ENCODE measurements at regions not wholly inside any gene's neighbourhood (a gene's known extent, or its start where the extent isn't known, plus 50 kb on each side); places are given as distances from the start of the nearest gene placed in this dataset.

DNA sequence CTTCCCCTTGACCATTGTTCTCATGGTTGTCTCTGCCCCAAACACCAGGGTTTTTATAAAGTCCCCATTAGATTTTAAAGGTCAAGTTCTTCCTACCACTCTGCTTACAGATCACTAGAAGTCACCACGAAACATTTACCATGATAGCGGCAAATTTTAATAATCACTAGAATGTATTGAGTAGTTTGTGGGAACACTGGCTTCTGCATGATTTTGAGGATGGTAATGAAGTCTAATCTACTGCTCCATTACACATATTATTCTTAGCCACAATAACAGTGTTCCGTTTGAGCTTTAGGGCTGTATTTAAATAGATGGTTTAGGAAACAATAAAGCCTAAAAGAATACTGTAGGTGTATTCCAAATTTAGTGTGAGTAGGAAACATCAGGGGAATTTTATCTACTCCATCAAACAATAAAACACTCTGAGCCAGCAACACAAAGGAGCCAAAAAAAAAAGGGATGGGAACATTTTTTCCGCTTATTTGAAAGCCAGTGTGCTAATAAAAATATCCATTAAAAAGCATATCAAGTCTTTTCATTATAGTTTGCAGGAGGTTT, 49.7 kb downstream of the KLF12 start:
- Histone ChIP-seq H3K27me3 (replicated peaks; ENCODE audit: control insufficient read depth, insufficient read depth, low read length) (no peaks in the 10 kb centered on the region), H3K36me3 (ENCODE audit: control insufficient read depth, insufficient read depth, low read length, severe bottlenecking) (no peaks in the 10 kb centered on the region), H3K4me3 (ENCODE audit: low read length) (no peak overlapping the region), H3K9ac (ENCODE audit: low read length) (no peak overlapping the region), H3K4me1 (ENCODE audit: control insufficient read depth, insufficient read depth, low read length) (no peaks in the 10 kb centered on the region), H3K9me3 (ENCODE audit: control insufficient read depth, low read length) (no peaks in the 10 kb centered on the region)
- no peak for DNase-seq (ENCODE audit: low read depth)

DNA sequence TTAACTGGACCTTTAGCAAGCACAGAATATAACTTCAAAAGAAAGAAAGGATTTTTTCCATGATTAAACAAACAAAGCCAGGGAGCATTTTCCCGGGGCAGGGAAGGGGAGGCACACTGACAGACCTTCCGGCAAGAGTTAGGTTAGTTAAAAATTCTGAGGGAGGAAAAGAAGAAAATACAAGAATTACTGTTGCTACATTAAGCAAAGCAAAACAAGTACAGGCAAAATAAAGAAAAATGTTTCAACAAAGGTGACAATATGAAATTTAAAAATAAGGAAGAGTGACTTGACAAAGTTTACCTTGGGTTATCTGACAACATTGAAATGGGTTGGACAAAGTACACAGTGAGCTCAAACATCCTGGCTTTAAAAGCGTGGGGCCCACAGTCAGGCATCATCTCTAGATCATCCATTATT, 51.5 kb downstream of the KLF12 start:
- Histone ChIP-seq H3K4me1 (ENCODE audit: control insufficient read depth, insufficient read depth, low read length) (peaks cover 6% of the 10 kb centered on the region), H3K36me3 (ENCODE audit: control insufficient read depth, insufficient read depth, low read length, severe bottlenecking) (no peaks in the 10 kb centered on the region)

DNA sequence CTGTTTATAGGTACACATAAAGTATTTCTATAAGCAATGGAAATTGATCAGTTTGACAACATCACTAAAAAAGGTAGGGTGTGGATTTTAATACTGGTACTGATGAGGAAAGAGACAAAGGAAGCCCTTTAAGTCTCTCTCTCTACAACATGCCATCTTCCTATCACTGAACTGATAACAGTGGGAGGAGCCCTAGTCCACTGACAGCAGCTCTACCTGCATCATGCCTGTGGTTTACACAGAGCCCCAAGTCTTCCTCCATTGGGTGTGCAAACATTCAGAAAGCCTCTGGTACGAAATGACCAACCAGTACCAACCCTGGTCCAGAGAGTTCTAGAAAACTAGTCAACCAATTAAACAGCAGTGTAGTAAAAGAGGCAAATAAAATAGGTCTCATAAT, 53.4 kb downstream of the KLF12 start:
- Histone ChIP-seq H3K4me3 (ENCODE audit: low read length) (no peak overlapping the region), H3K27me3 (replicated peaks; ENCODE audit: control insufficient read depth, insufficient read depth, low read length) (no peaks in the 10 kb centered on the region), H3K4me1 (ENCODE audit: control insufficient read depth, insufficient read depth, low read length) (peaks cover 15% of the 10 kb centered on the region), H3K9me3 (ENCODE audit: control insufficient read depth, low read length) (no peaks in the 10 kb centered on the region), H3K36me3 (ENCODE audit: control insufficient read depth, insufficient read depth, low read length, severe bottlenecking) (no peaks in the 10 kb centered on the region), H3K9ac (ENCODE audit: low read length) (no peak overlapping the region)
- no peak for DNase-seq (ENCODE audit: low read depth)

More for the DNA sequence above, 51.5 kb downstream of the KLF12 start:
- no peak for DNase-seq (ENCODE audit: low read depth)
- Histone ChIP-seq H3K27me3 (replicated peaks; ENCODE audit: control insufficient read depth, insufficient read depth, low read length) (no peaks in the 10 kb centered on the region), H3K9ac (ENCODE audit: low read length) (no peak overlapping the region), H3K4me3 (ENCODE audit: low read length) (no peak overlapping the region), H3K9me3 (ENCODE audit: control insufficient read depth, low read length) (no peaks in the 10 kb centered on the region)

DNA sequence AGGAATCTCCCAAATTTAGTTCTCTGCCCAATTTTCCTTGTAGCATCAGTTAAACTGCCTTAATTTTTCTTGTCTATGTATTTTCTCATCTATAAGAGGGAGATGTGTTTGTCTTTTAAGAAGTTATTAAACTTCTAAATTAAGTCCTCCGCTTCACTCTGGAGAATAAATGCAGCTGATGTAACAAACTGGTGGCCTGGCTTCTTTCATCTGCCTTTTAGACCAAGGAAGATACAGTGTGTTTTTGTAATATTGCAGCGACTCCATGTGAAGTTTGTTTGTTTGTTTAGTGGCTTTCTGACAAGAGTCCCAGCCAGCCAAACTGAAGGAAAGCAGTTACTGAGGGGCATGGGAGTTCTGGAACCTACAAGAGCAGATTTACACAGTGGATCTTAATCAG, 56.4 kb downstream of the KLF12 start:
- no peaks in the 10 kb centered on the region for H3K27me3 ChIP-seq (replicated peaks; ENCODE audit: control insufficient read depth, insufficient read depth, low read length)
- H3K4me1 ChIP-seq (ENCODE audit: control insufficient read depth, insufficient read depth, low read length) = peaks cover 26% of the 10 kb centered on the region
- peak; percentile 55 for DNase-seq (ENCODE audit: low read depth)
- no peaks in the 10 kb centered on the region for H3K9me3 ChIP-seq (ENCODE audit: control insufficient read depth, low read length)
- peak overlapping the region; percentile 69 for H3K4me3 ChIP-seq (ENCODE audit: low read length)
- H3K9ac ChIP-seq (ENCODE audit: low read length) = peak overlapping the region; percentile 56
- H3K36me3 ChIP-seq (ENCODE audit: control insufficient read depth, insufficient read depth, low read length, severe bottlenecking) = no peaks in the 10 kb centered on the region

DNA sequence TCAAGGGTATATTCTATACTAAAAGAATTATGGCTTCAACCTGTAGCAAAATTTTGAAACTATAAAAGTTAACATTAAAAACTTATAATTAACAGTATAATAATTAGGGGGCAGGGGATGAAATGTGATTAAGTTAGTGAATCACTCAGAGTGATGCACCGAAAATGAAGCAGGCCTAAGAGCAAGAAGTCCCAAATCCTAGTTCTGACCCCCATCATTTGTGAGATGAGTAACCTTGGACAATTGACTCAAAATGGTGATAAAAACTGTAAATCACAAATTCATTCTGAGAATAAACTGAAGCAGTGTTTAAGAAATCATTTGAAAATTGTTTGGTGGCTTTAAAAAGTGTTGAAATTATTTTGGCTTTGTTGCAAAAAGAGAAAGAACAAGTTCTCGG, 56.8 kb downstream of the KLF12 start:
- no peaks in the 10 kb centered on the region for H3K27me3 ChIP-seq (replicated peaks; ENCODE audit: control insufficient read depth, insufficient read depth, low read length)
- H3K9me3 ChIP-seq (ENCODE audit: control insufficient read depth, low read length) = no peaks in the 10 kb centered on the region
- no peaks in the 10 kb centered on the region for H3K36me3 ChIP-seq (ENCODE audit: control insufficient read depth, insufficient read depth, low read length, severe bottlenecking)
- H3K9ac ChIP-seq (ENCODE audit: low read length) = peak overlapping the region; percentile 56
- H3K4me3 ChIP-seq (ENCODE audit: low read length) = peak overlapping the region; percentile 69
- no peak for DNase-seq (ENCODE audit: low read depth)
- peaks cover 26% of the 10 kb centered on the region for H3K4me1 ChIP-seq (ENCODE audit: control insufficient read depth, insufficient read depth, low read length)

DNA sequence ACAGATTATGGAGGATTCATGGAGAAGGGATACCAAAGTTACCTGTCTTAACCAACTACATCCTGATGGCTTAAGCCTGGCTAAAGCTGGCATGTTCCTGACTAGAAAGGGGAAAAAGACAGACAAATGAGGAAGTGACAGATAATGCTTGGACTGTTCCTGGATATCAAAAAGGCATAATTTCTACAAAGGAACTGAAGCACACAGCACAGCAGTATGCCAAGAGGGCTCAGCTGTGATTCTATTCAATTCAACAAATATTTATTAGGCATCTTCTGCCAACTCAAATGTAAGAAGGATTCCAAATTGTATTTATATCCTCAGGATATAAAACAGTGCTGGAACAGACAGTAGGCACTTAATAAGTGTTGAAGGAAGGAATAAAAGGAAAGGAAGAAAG, 59.5 kb downstream of the KLF12 start:
- Histone ChIP-seq H3K36me3 (ENCODE audit: control insufficient read depth, insufficient read depth, low read length, severe bottlenecking) (no peaks in the 10 kb centered on the region), H3K27me3 (replicated peaks; ENCODE audit: control insufficient read depth, insufficient read depth, low read length) (no peaks in the 10 kb centered on the region), H3K9me3 (ENCODE audit: control insufficient read depth, low read length) (no peaks in the 10 kb centered on the region), H3K9ac (ENCODE audit: low read length) (no peak overlapping the region), H3K4me3 (ENCODE audit: low read length) (no peak overlapping the region), H3K4me1 (ENCODE audit: control insufficient read depth, insufficient read depth, low read length) (peaks cover 26% of the 10 kb centered on the region)
- DNase-seq (ENCODE audit: low read depth) = peak; percentile 37

DNA sequence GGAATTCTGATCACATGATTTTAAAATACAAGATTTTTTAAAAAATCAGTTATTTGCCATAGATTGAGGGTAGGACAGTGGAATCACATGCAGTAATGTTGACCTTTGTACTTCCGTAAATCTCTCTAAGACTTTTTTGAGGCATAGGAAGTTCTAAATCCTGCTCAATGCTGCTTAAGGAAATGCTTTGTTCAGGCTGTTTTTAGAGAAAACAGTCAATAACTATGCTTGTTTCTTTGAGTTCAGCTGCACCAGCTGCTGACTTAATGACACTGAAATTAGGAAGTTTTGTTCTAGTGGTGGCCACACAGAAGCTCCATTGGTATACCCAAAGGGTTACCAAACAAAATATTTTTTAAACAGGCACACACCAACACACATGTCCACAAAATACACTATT, 60.9 kb downstream of the KLF12 start:
- Histone ChIP-seq H3K4me3 (ENCODE audit: low read length) (no peak overlapping the region), H3K9ac (ENCODE audit: low read length) (no peak overlapping the region), H3K36me3 (ENCODE audit: control insufficient read depth, insufficient read depth, low read length, severe bottlenecking) (no peaks in the 10 kb centered on the region)

DNA sequence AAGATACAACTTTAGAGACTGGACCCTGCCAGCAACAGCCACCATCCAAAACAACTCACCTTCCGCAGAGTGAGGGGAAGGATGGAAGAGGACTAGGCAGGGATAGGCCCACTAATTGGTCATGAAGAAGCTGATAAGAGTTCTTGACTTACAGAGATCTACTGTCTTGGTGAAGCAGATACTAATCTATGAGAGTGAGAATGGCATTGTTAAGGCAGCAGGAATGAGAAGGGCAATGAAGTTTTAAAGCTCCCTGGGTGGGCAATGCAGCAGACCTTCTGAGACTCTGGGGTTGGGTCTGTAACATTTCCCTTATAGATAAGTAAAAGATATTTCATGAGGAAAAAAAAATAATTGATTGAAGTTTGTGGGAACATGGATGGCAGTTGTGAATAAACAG, 63.7 kb downstream of the KLF12 start:
- Histone ChIP-seq H3K4me3 (ENCODE audit: low read length) (no peak overlapping the region), H3K4me1 (ENCODE audit: control insufficient read depth, insufficient read depth, low read length) (peaks cover 23% of the 10 kb centered on the region), H3K9ac (ENCODE audit: low read length) (no peak overlapping the region), H3K9me3 (ENCODE audit: control insufficient read depth, low read length) (no peaks in the 10 kb centered on the region), H3K27me3 (replicated peaks; ENCODE audit: control insufficient read depth, insufficient read depth, low read length) (no peaks in the 10 kb centered on the region), H3K36me3 (ENCODE audit: control insufficient read depth, insufficient read depth, low read length, severe bottlenecking) (no peaks in the 10 kb centered on the region)
- DNase-seq (ENCODE audit: low read depth) = no peak

More for the DNA sequence above, 60.9 kb downstream of the KLF12 start:
- Histone ChIP-seq H3K9me3 (ENCODE audit: control insufficient read depth, low read length) (no peaks in the 10 kb centered on the region), H3K27me3 (replicated peaks; ENCODE audit: control insufficient read depth, insufficient read depth, low read length) (no peaks in the 10 kb centered on the region), H3K4me1 (ENCODE audit: control insufficient read depth, insufficient read depth, low read length) (peaks cover 25% of the 10 kb centered on the region)
- DNase-seq (ENCODE audit: low read depth) = no peak

DNA sequence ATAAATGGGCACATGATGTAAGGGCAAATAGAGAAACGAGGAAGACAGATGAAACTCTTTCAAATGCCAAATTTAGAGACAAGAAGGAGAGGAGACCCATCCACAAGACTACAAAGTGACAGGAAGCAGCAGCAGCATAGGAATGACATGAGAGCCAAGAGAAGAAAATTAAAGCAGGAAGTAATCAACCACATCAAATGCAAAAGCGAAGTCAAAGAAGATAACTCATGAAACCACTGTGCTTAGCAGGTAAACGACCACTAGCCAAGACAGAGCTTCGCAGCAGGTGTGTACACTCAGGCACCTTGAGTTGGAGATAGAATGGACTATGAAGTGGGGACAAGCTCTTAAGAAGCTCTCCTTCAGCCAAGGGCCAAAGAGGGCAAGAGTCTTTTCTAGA, 64.1 kb downstream of the KLF12 start:
- DNase-seq (ENCODE audit: low read depth) = no peak
- H3K9me3 ChIP-seq (ENCODE audit: control insufficient read depth, low read length) = no peaks in the 10 kb centered on the region
- peaks cover 20% of the 10 kb centered on the region for H3K4me1 ChIP-seq (ENCODE audit: control insufficient read depth, insufficient read depth, low read length)
- no peak overlapping the region for H3K9ac ChIP-seq (ENCODE audit: low read length)
- H3K27me3 ChIP-seq (replicated peaks; ENCODE audit: control insufficient read depth, insufficient read depth, low read length) = no peaks in the 10 kb centered on the region
- H3K36me3 ChIP-seq (ENCODE audit: control insufficient read depth, insufficient read depth, low read length, severe bottlenecking) = no peaks in the 10 kb centered on the region
- H3K4me3 ChIP-seq (ENCODE audit: low read length) = no peak overlapping the region

DNA sequence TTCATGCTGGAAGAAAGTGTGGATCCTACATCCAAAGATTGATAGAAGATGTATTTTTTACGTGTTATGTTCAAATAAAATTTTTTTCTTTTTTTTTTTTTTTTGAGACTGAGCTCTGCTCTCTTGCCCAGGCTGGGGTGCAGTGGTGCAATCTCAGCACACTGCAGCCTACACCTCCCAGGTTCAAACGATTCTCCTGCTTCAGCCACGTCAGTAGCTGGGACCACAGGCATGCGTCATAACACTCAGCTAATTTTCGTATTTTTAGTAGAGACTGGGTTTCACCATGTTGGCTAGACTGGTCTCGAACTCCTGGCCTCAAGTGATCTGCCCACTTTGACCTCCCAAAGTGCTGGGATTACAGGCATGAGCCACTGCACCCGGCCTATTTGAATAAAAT, 65.7 kb downstream of the KLF12 start:
- H3K4me1 ChIP-seq (ENCODE audit: control insufficient read depth, insufficient read depth, low read length) = peaks cover 19% of the 10 kb centered on the region
- no peak overlapping the region for H3K4me3 ChIP-seq (ENCODE audit: low read length)
- no peaks in the 10 kb centered on the region for H3K9me3 ChIP-seq (ENCODE audit: control insufficient read depth, low read length)
- H3K36me3 ChIP-seq (ENCODE audit: control insufficient read depth, insufficient read depth, low read length, severe bottlenecking) = no peaks in the 10 kb centered on the region
- H3K9ac ChIP-seq (ENCODE audit: low read length) = no peak overlapping the region
- H3K27me3 ChIP-seq (replicated peaks; ENCODE audit: control insufficient read depth, insufficient read depth, low read length) = no peaks in the 10 kb centered on the region
- DNase-seq (ENCODE audit: low read depth) = no peak

DNA sequence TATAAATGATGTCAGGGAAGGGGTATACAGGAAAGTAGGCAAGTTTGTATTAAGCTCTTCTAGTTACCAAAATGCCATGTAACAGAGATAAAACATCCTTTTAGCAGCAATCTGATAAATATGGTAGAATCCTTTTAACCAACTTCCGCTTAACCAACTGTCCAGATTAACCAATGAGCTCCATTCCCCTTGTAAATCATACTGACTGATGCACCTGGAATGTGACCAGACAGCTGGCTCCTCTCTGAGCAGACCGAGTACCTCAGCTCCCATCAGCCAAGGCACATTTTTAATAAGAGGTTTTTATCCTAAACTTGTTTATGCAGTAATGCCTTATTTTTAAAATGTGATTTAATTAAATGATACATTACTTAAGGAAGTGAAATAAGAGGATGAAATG, 66.4 kb downstream of the KLF12 start:
- no peaks in the 10 kb centered on the region for H3K9me3 ChIP-seq (ENCODE audit: control insufficient read depth, low read length)
- no peak overlapping the region for H3K9ac ChIP-seq (ENCODE audit: low read length)
- no peak overlapping the region for H3K4me3 ChIP-seq (ENCODE audit: low read length)
- H3K27me3 ChIP-seq (replicated peaks; ENCODE audit: control insufficient read depth, insufficient read depth, low read length) = no peaks in the 10 kb centered on the region
- H3K4me1 ChIP-seq (ENCODE audit: control insufficient read depth, insufficient read depth, low read length) = peaks cover 25% of the 10 kb centered on the region
- no peaks in the 10 kb centered on the region for H3K36me3 ChIP-seq (ENCODE audit: control insufficient read depth, insufficient read depth, low read length, severe bottlenecking)
- no peak for DNase-seq (ENCODE audit: low read depth)

DNA sequence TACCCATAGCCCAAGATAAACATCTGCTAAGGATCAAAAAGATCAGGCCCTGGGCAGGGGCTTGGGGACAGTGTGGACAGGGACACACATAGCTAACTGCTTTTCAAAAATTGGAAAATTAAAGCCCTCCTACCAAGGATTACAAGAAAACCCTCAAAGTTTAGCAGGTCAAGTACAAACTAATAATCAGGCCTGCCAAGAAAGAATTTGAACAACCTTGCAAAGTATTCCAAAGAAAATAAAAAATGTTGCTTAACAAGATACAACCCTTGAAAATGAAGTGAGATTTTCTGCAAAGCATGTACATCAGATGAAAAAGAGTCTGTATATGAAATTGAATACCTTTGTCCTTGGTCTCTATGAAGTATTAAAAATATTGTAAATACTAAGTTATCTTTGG, 67.3 kb downstream of the KLF12 start:
- no peaks in the 10 kb centered on the region for H3K27me3 ChIP-seq (replicated peaks; ENCODE audit: control insufficient read depth, insufficient read depth, low read length)
- H3K9ac ChIP-seq (ENCODE audit: low read length) = no peak overlapping the region
- no peaks in the 10 kb centered on the region for H3K9me3 ChIP-seq (ENCODE audit: control insufficient read depth, low read length)
- H3K4me3 ChIP-seq (ENCODE audit: low read length) = no peak overlapping the region
- peaks cover 34% of the 10 kb centered on the region for H3K4me1 ChIP-seq (ENCODE audit: control insufficient read depth, insufficient read depth, low read length)
- peak; percentile 62 for DNase-seq (ENCODE audit: low read depth)
- no peaks in the 10 kb centered on the region for H3K36me3 ChIP-seq (ENCODE audit: control insufficient read depth, insufficient read depth, low read length, severe bottlenecking)
